Activated naive CD4-positive, alpha-beta T cell treated with anti-CD3 and anti-CD28 coated beads, Interleukin-2, amount 50 U/mL, for 72 hours (primary cell): ENCODE measurements at regions not wholly inside any gene's neighbourhood (a gene's known extent, or its start where the extent isn't known, plus 50 kb on each side); places are given as distances from the start of the nearest gene placed in this dataset.
A peak's percentile ranks its signal among the peaks of the same experiment; 100 is the strongest.

Experiments used
- ATAC-seq, 2 donors: fragments of 150-1000 bp; cut with Tn5 transposase; 2 replicates each; pipeline ENCODE4 v1.10.0; 2021; ENCODE audit warnings: mild to moderate bottlenecking in 2 of 2, moderate library complexity in 2 of 2
- DNase-seq, 2 donors: peaks; one replicate each; pipeline ENCODE4 v3.0.0; 2021 to 2022; ENCODE audit warnings: low spot score in 2 of 2
- H3K27ac Mint-ChIP-seq, 2 donors: one replicate each; pipeline ENCODE4 v1.8.0; 2022; ENCODE audit warnings: mild to moderate bottlenecking in 2 of 2, mixed read lengths in 2 of 2
- H3K36me3 Mint-ChIP-seq, 2 donors: one replicate each; pipeline ENCODE4 v1.8.0; 2022; ENCODE audit warnings: mixed read lengths in 2 of 2
- H3K9me3 Mint-ChIP-seq, 2 donors: one replicate each; pipeline ENCODE4 v1.8.0; 2022; ENCODE audit warnings: mixed read lengths in 2 of 2

DNA sequence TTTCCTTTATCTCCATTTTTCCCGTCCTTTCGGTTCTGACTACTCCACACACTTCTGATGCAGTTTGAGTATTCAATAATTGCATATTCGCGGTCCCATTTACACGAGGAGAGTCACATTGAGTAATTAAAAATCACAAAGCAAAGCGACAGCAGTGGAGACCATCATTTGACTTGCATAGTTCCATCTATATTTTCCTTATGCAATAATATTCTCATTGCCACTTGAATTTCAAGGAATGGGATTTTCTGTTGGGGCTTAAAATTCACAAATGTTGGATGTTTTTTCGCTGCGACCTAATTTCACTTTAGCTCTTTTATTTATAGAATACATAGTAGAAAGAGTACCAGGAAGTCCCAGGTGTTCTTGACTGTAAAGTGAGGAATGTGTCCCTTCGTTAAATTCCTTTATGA lies 186.8 kb downstream of the ZEB2 start:
- Mint-ChIP-seq H3K27ac (peak overlapping the region; percentile 86 to 98), H3K36me3 (peaks cover 14 to 17% of the 10 kb centered on the region in 2 donors), H3K9me3 (peaks cover 0 to 9% of the 10 kb centered on the region in 2 donors)
- ATAC-seq (no peak), DNase-seq (no peak)

DNA sequence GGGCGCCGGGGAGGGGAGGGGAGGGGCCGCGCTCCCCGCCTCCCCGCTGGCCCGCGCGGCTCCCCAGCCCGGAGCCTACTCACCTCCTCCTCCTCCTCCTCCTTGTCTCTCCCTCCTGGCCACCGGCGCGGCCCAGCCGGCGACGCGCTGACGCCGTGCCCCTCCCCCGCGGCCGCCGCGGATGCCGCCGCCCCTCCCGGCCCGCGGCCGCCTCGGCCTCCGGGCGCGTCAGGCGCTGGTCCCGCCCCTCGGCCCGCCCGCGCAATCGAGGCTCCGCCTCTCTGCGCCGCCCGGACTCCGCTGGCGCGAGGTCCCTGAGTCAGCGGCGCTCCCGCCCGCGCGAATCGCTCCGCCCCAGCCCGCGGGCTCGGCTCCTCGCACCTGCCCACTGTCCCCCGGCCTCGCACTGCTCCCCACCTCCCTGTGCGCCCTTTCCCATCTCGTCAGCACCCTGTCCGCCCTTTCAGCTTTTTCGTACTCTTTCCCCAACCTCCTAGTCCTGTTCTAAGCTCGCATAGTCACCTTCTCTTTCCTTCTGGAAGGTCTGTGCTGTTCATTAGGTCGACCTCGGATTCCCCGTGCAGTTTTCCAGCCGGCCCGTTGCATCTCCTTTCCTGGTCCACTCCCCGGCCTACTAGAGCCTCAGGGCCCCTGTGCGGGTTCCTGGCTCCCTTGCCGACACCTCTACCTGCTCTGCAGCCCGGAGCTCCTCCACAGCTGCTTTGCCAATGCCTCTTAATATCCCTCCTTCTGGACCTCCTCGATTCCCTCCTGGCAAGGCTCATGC lies 187.4 kb downstream of the ZEB2 start:
- peaks cover 17% of the 10 kb centered on the region in 2 donors for H3K36me3 Mint-ChIP-seq
- peak; percentile 86 to 90 for ATAC-seq

DNA sequence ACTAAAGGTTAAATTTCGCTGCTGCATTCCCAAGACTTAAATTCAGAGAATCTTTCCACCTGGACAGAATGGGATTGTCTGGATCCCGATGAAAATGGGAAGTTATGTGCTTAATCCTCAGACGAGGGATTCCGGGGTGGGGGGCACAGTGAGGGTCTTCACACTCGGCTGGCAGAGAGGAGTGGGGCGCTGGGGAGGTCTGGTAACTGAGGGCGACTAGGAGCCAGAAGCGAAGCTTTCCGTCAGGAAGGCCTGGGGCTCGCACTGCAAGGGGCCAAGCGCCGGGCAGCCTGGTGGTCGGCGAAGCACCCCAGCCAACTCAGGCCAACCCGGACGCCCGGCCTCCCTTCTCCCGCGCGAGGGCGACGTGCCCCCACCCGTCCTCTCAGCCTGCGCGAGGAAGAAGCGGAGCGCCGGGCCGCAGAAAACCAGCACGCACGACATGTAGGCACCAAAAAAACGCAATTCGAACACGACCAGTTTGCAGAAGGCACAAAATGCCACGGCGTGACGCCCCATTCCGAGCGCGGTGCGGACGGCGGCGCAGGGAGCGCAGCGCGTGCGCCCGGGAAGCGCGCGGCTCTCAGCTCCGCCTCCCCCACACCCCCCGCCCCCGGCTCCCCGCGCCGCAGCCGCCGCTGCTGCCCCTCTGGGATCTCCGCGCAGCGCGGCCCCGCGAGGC lies 188.1 kb downstream of the ZEB2 start:
- Mint-ChIP-seq H3K36me3 (peaks cover 17 to 25% of the 10 kb centered on the region in 2 donors), H3K9me3 (peaks cover 0 to 4% of the 10 kb centered on the region in 2 donors), H3K27ac (peak overlapping the region; percentile 98)
- no peak for ATAC-seq
- DNase-seq = no peak

More for the DNA sequence above, 187.4 kb downstream of the ZEB2 start:
- DNase-seq = peak; percentile 92 to 95
- Mint-ChIP-seq H3K9me3 (peaks cover 0 to 9% of the 10 kb centered on the region in 2 donors), H3K27ac (peak overlapping the region; percentile 86 to 98)

DNA sequence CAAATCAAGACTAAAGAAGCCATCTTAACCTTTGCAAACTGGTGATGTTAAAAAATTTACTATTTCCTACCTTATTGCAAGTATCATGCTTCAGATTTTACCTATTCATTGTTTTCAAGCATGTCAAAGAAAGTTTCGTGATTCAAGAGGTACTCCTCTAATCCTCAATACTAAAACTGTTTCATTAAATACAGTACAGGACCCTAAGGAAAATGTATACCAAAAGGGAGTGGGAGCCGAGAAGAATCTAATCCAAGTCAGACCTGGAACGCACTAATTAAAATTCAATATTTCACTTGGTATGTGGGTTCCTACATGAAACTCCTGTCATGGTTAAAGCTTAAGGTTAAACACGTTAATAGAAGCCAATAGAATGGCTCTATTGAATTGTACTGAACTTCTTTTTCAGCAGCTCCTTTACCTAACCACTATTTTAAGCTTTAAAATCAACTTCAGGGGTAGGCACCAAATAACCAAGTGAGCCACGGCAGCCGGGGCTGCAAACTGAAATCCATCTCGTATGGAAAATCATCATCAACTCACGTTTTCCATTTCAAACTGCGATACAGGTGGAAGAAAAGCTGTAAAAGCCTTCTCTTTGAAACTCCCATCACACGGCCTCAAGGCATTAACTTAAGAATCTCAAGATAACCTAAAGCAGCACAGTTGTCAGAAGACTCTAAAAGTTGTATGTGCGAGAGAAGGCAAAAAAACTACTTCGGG lies 188.8 kb downstream of the ZEB2 start:
- H3K9me3 Mint-ChIP-seq = no peaks in the 10 kb centered on the region
- H3K36me3 Mint-ChIP-seq = peaks cover 17 to 29% of the 10 kb centered on the region in 2 donors
- peak overlapping the region; percentile 98 for H3K27ac Mint-ChIP-seq
- DNase-seq (peak in 1 of 2 donors; percentile 55), ATAC-seq (no peak)

DNA sequence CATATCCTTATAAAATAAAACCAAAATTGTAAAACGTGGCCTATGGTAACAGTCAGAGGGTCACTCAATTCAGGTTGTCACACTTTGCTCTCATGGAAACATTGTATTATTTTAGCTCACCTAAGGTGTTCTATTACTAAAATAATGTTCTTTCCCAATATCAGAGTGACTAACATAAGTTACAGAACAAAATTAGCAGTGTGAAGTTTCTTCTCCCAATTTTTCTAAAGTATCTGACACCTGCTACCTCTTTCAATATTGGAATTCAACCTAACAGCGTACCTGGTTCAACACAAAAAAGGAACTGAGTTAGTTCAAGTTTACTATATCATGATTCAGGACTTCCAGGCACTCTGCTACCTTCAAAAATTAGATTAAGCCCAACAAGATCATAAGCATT lies 190.4 kb downstream of the ZEB2 start:
- ATAC-seq = no peak
- H3K27ac Mint-ChIP-seq = no peak overlapping the region
- peaks cover 17 to 29% of the 10 kb centered on the region in 2 donors for H3K36me3 Mint-ChIP-seq
- no peaks in the 10 kb centered on the region for H3K9me3 Mint-ChIP-seq
- no peak for DNase-seq

DNA sequence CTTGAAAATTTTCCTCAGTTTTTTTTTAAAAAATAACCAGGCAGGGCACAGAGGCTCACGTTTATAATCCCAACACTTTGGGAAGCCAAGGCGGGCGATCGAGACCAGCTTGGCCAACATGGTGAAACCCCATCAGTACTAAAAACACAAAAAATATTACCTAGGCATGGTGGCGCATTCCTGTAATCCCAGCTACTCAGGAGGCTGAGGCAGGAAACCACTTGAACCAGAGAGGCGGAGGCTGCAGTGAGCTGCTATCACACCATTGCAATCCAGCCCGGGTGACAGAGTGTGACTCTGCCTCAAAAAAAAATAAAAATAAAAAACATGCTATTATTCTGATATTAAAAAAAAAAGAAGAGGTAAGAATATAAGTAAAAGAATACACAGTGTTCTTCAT lies 191.0 kb downstream of the ZEB2 start:
- Mint-ChIP-seq H3K36me3 (peaks cover 17 to 29% of the 10 kb centered on the region in 2 donors), H3K9me3 (no peaks in the 10 kb centered on the region), H3K27ac (no peak overlapping the region)
- no peak for DNase-seq
- no peak for ATAC-seq

DNA sequence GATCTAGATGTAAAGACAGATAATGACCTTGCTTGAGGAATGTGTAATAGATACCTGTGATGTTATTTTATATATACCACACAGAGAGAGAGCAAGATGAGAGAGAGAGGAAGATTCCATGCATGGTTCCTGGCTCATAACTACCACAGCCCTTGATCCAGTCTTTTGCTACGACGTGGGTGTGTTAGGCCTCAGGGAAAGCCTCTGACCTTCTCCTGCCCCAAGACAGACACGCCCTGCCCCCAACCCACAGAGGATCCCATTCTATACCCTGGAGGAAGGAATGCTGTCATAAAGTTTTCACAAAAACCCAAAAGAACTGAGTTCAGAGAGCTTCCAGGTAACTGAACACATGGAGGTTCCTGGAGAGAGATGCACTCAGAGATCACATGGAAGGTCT lies 193.1 kb downstream of the ZEB2 start:
- DNase-seq = no peak
- Mint-ChIP-seq H3K36me3 (peaks cover 17 to 29% of the 10 kb centered on the region in 2 donors), H3K9me3 (no peaks in the 10 kb centered on the region), H3K27ac (peak overlapping the region; percentile 31 to 65)
- ATAC-seq = no peak

DNA sequence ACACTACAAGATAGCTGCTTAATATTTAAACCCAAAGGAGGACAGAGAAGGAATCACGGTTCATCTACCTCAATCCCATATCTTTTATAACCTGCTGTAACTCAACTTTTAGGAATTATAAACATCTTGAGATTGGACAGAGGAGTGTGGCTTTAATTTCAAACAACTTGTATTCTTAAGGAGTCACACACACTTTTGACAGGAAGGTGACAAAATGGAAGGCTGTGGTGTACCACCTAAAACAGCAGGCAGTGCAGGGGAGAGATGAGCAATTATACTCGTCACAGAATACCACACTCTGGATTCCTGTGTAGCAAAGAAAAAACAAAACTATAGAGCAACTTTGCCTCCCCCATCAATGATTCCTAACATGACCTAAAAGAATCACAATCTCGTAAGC lies 194.8 kb downstream of the ZEB2 start:
- Mint-ChIP-seq H3K36me3 (peaks cover 7 to 22% of the 10 kb centered on the region in 2 donors), H3K9me3 (no peaks in the 10 kb centered on the region), H3K27ac (peak overlapping the region; percentile 69 to 98)
- ATAC-seq (peak; percentile 89 to 91), DNase-seq (peak; percentile 55 to 67)

DNA sequence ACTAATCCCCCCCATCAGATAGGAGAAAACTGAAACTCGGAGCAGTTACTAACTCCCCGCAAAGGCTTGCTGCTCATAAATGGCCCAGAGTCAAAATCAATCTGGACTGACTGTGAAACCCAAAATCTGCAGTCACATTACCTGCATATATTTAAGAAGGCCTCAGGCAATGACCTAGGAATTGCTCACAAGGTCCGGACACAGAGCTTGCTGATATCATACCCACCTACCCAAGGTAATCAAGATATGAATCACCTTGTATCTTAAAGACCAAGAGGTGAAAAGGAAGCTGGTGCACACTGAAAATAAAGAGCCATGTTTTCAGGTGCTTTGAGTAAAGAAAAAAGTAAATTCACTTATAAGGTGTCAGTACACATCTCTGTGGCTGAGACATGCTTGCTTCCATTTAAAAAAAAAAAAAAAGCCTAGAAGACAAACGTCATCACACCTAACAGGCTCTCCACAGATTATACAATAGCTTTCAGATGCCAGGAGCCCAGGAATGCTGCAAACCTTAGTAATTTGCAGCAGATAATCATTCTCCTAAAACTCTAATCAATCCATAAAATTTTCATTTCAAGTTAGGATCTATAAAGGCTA lies 195.4 kb downstream of the ZEB2 start:
- DNase-seq (no peak), ATAC-seq (peak; percentile 76 to 80)
- Mint-ChIP-seq H3K36me3 (peaks cover 2 to 22% of the 10 kb centered on the region in 2 donors), H3K9me3 (no peaks in the 10 kb centered on the region), H3K27ac (peak overlapping the region; percentile 69 to 98)

DNA sequence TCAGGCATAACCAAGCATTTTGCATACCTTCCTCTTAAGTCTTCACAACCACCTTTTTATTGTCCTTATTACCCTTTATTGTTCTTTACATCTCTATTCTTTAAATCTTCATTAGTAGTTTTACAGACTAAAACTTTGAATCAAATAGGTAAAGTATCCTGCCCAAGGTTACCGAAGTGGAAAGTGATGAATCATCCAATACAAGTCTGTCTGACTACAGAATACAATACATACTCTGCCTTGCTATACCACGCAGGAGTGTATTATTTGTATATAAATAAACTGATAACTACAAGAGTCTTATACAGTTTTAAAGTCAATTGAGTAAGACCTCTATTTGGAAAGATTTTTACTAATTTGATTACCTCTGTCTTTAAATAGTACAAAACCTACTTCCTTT lies 196.0 kb downstream of the ZEB2 start:
- ATAC-seq (peak; percentile 17 to 29), DNase-seq (no peak)
- H3K9me3 Mint-ChIP-seq = no peaks in the 10 kb centered on the region
- H3K27ac Mint-ChIP-seq = peak overlapping the region; percentile 69 to 98
- peaks cover 0 to 22% of the 10 kb centered on the region in 2 donors for H3K36me3 Mint-ChIP-seq

DNA sequence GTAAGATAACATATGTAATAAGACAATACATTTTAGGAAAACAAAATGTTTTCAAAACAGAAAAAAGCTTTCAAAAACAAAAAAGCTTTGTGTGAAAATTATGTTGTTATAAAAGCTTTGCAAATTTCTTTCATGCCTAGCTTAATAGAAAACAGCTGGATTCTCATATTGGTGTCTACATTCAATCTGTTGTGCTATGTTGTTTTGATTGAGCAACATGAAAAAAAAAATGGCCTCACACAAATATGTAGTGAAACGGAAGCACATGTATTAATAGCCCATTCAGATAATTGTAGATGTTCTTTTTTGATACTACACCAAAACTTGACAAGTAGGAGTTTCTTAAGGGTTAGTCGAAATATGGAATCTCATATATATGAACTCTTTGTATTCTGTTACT lies 197.5 kb downstream of the ZEB2 start:
- no peaks in the 10 kb centered on the region for H3K9me3 Mint-ChIP-seq
- ATAC-seq = no peak
- peak overlapping the region in 1 of 2 donors; percentile 13 for H3K27ac Mint-ChIP-seq
- no peak for DNase-seq
- H3K36me3 Mint-ChIP-seq = peaks cover 0 to 13% of the 10 kb centered on the region in 2 donors

DNA sequence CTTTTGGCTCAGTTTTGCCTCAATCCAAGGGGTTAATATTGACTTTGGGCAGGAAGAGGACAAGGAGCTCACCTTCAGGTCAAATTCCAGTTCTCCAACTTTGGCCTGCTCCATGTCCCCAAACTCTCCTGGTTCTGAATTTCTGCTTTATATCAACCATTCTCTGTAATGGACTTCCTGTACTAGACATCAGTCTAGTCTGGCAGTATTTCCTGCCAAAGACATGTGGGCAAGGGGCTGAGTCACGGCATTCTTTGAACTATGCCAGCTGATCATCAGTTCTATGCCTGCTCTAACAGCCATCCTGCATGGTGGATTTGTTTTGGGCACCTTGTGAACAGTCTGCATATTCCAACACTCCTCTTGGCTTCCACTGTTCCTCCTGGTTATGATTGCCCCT lies 199.4 kb downstream of the ZEB2 start:
- no peaks in the 10 kb centered on the region for H3K9me3 Mint-ChIP-seq
- H3K36me3 Mint-ChIP-seq = peaks cover 6 to 16% of the 10 kb centered on the region in 2 donors
- H3K27ac Mint-ChIP-seq = peak overlapping the region in 1 of 2 donors; percentile 40
- ATAC-seq = peak in 1 of 2 donors; percentile 43
- no peak for DNase-seq

DNA sequence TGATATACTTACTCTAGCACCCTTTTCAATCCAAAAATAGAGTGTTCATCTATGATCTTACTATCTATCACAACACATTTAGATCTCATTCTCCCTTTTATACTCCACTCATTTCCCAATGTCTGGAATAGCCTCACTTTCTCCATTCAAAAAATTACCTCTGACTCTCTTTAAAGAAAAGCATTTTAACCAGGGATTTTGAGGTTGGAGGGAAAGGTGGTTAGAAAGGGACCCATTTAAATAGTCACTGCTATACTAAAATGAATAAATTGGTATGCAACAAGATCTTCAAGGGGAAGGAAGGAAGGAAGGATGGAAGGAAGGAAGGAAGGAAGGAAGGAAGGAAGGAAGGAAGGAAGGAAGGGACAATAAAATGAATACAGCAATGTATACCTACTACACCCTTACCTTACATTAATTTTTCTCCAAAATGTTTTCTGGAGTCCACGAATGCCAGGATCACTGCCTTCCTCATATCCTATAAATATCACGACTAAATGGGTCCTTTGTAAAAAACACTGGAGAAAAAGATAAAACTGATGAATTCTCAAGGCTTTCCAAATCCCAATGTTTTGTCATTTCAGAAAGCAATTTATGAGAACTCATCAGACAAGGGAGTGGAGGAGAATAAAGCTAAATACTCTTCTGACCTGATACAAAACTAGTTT lies 202.7 kb downstream of the ZEB2 start:
- no peak for ATAC-seq
- no peak for DNase-seq
- peaks cover 20 to 31% of the 10 kb centered on the region in 2 donors for H3K36me3 Mint-ChIP-seq
- H3K27ac Mint-ChIP-seq = no peak overlapping the region
- H3K9me3 Mint-ChIP-seq = peaks cover 10 to 11% of the 10 kb centered on the region in 2 donors

DNA sequence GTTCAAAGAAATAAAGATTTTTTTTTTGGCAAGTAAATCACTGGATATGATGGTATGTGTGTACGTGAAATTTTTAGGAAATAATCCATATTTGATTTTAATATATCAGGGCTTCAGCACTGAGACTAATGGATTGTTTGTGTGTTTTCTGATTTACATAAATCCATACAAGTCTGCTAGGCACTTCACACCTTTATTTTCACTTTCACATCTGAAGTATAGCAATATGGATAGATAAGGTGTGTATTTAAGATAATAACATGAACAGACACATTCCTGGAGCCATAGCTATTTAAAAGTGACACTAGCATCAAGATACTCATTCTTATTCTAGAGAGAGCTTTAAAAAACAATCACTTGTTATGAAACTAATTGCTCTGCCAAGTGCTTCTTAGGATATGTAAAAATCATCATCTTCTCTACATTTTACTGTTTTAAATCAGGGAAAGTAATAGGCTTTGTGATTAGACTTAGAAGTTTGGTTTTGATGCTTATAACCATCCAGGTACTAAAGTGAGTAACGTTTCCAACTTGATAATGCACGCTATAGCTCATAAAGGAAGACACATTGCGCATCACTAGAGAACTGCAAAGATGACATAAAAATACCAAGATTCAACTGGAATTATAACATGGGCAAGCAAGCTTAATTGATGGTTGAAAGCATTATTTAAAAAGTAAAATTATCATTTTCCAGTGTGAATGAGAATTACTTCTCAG lies 208.9 kb downstream of the ZEB2 start:
- ATAC-seq (peak; percentile 29 to 46), DNase-seq (no peak)
- peaks cover 15 to 28% of the 10 kb centered on the region in 2 donors for H3K9me3 Mint-ChIP-seq
- H3K36me3 Mint-ChIP-seq = peaks cover 20 to 40% of the 10 kb centered on the region in 2 donors
- no peak overlapping the region for H3K27ac Mint-ChIP-seq

DNA sequence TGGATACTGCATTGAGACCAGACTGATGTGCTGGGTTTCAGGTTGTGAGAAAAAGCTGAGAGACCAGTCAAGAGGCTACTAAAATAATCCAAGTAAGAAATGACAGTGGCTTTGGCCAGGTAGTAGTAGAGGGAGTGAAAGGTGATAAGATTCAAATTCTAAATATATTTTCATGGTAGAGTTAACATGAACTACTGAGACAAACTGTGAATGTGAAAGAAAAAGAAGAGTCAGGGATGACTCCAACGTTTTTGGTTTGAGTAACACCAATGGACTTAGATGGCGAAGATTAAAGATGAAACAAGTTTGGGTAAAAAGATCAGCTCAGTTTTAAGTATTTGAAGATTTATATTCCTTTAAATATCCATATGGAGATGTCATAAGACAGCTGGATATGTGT lies 209.4 kb downstream of the ZEB2 start:
- Mint-ChIP-seq H3K36me3 (peaks cover 14 to 36% of the 10 kb centered on the region in 2 donors), H3K27ac (no peak overlapping the region), H3K9me3 (peaks cover 15 to 28% of the 10 kb centered on the region in 2 donors)
- no peak for DNase-seq
- peak in 1 of 2 donors; percentile 24 for ATAC-seq
